GM21360 (cell line): ENCODE measurements at regions not wholly inside any gene's neighbourhood (a gene's known extent, or its start where the extent isn't known, plus 50 kb on each side); places are given as distances from the start of the nearest gene placed in this dataset.
"Not testable (repeated sequence)": the region's sequence is repeated elsewhere in the genome, so short reads cannot be mapped to it uniquely, and the experiment has no call there.

Experiments used
- ATAC-seq: cut with Tn5 transposase; IDR thresholded peaks from one replicate; pipeline ENCODE4 v1.9.1; 2021; ENCODE audit warnings: mild to moderate bottlenecking, moderate library complexity; ENCODE audit not compliant: unreplicated experiment

- ATAC-seq, result no peak
Measured at GRCh38 chr4:1572964-1573720, 111.0 kb downstream of the FAM53A start.

GRCh38 chr4:1572521-1572920 is 111.6 kb downstream of the FAM53A start:
- ATAC-seq, result no peak

- no peak for ATAC-seq
Measured at GRCh38 chr4:1572010-1572385, 112.1 kb downstream of the FAM53A start.

GRCh38 chr4:1571165-1572009 is 112.7 kb downstream of the FAM53A start:
- no peak for ATAC-seq

- no peak for ATAC-seq
Measured at GRCh38 chr4:1570291-1571164, 113.6 kb downstream of the FAM53A start.

GRCh38 chr4:1569461-1570151 is 114.5 kb downstream of the FAM53A start:
- no peak for ATAC-seq

GRCh38 chr4:1568855-1569460 is 115.2 kb downstream of the FAM53A start:
- no peak for ATAC-seq

- ATAC-seq, result no peak
Measured at GRCh38 chr4:1567808-1568581, 116.1 kb downstream of the FAM53A start.

GRCh38 chr4:1567519-1567807 is 116.7 kb downstream of the FAM53A start:
- no peak for ATAC-seq

- no peak for ATAC-seq
Measured at GRCh38 chr4:1566838-1567518, 117.1 kb downstream of the FAM53A start.

GRCh38 chr4:1566301-1566837 is 117.7 kb downstream of the FAM53A start:
- ATAC-seq, result not testable (repeated sequence)

GRCh38 chr4:1565598-1566295 is 118.4 kb downstream of the FAM53A start:
- no peak for ATAC-seq

GRCh38 chr4:1564535-1565375 is 119.4 kb downstream of the FAM53A start:
- no peak for ATAC-seq

GRCh38 chr4:1563768-1564485 is 120.2 kb downstream of the FAM53A start:
- ATAC-seq, result no peak

- ATAC-seq, result no peak
Measured at GRCh38 chr4:1563241-1563640, 120.9 kb downstream of the FAM53A start.

- ATAC-seq, result no peak
Measured at GRCh38 chr4:1562771-1563170, 121.3 kb downstream of the FAM53A start.

GRCh38 chr4:1562371-1562770 is 121.7 kb downstream of the FAM53A start:
- no peak for ATAC-seq
